H9 (cell line): ENCODE measurements at regions not wholly inside any gene's neighbourhood (a gene's known extent, or its start where the extent isn't known, plus 50 kb on each side); places are given as distances from the start of the nearest gene placed in this dataset.

Experiments
- DNase-seq: peaks from one replicate; pipeline ENCODE4 v3.0.0-alpha.2; 2017
- H2AFZ ChIP-seq: one replicate; pipeline ENCODE4 v1.6.1; 2013; ENCODE audit warnings: mild to moderate bottlenecking, low read length, control low read depth, moderate library complexity
- H2AK5ac ChIP-seq: 2 replicates; pipeline ENCODE4 v1.6.1; 2013; ENCODE audit warnings: low read length, control low read depth, mixed read lengths; ENCODE audit not compliant: insufficient read length
- H2BK120ac ChIP-seq: one replicate; pipeline ENCODE4 v1.6.1; 2013; ENCODE audit warnings: low read depth, mild to moderate bottlenecking, low read length, control low read depth, inconsistent platforms; ENCODE audit not compliant: poor library complexity, severe bottlenecking
- H2BK12ac ChIP-seq: 2 replicates; pipeline ENCODE4 v1.6.1; 2013; ENCODE audit warnings: low read length, control low read depth, mixed read lengths, low read depth; ENCODE audit not compliant: insufficient read length
- H2BK15ac ChIP-seq: 2 replicates; pipeline ENCODE4 v1.6.1; 2013; ENCODE audit warnings: low read depth, low read length, control low read depth
- H2BK20ac ChIP-seq: one replicate; pipeline ENCODE4 v1.6.1; 2013; ENCODE audit warnings: low read depth, mild to moderate bottlenecking, low read length, control low read depth, inconsistent platforms; ENCODE audit not compliant: poor library complexity, severe bottlenecking
- H2BK5ac ChIP-seq: 2 replicates; pipeline ENCODE4 v1.6.1; 2013; ENCODE audit warnings: low read length, control low read depth, mixed read lengths; ENCODE audit not compliant: insufficient read length
- H3K14ac ChIP-seq: 2 replicates; pipeline ENCODE4 v1.6.1; 2013; ENCODE audit warnings: low read length, control low read depth; ENCODE audit not compliant: insufficient read depth
- H3K18ac ChIP-seq: 2 replicates; pipeline ENCODE4 v1.6.1; 2013; ENCODE audit warnings: low read depth, mild to moderate bottlenecking, mixed read lengths, low read length, control low read depth; ENCODE audit not compliant: insufficient read length
- H3K23ac ChIP-seq: 2 replicates; pipeline ENCODE4 v1.6.1; 2013; ENCODE audit warnings: low read length, control low read depth, mixed read lengths, low read depth; ENCODE audit not compliant: insufficient read length
- H3K23me2 ChIP-seq: 2 replicates; pipeline ENCODE4 v1.6.1; 2013; ENCODE audit warnings: low read depth, mild to moderate bottlenecking, mixed read lengths, low read length, control low read depth; ENCODE audit not compliant: insufficient read length, poor library complexity, severe bottlenecking
- H3K27ac ChIP-seq: 2 replicates; pipeline ENCODE4 v1.5.1; 2013; ENCODE audit warnings: low read length, control low read depth, mixed read lengths, low read depth; ENCODE audit not compliant: insufficient read length
- H3K27me3 ChIP-seq: 2 replicates; pipeline ENCODE4 v1.6.1; 2013; ENCODE audit warnings: low read length, control low read depth, inconsistent platforms; ENCODE audit not compliant: insufficient read depth
- H3K4ac ChIP-seq: 2 replicates; pipeline ENCODE4 v1.6.1; 2013; ENCODE audit warnings: low read depth, mild to moderate bottlenecking, control low read depth, inconsistent platforms, low read length, moderate library complexity
- H3K4me1 ChIP-seq: 2 replicates; pipeline ENCODE4 v1.6.1; 2013; ENCODE audit warnings: low read length, control low read depth, inconsistent platforms; ENCODE audit not compliant: insufficient read depth
- H3K4me2 ChIP-seq: 2 replicates; pipeline ENCODE4 v1.6.1; 2013; ENCODE audit warnings: low read length, control low read depth, mixed read lengths; ENCODE audit not compliant: insufficient read length, insufficient read depth
- H3K56ac ChIP-seq: 2 replicates; pipeline ENCODE4 v1.6.1; 2013; ENCODE audit warnings: low read depth, mild to moderate bottlenecking, mixed read lengths, low read length, control low read depth; ENCODE audit not compliant: insufficient read length
- H3K79me1 ChIP-seq: 2 replicates; pipeline ENCODE4 v1.6.1; 2013; ENCODE audit warnings: low read depth, mild to moderate bottlenecking, moderate library complexity, low read length, control low read depth, inconsistent platforms; ENCODE audit not compliant: insufficient read depth, poor library complexity, severe bottlenecking
- H3K79me2 ChIP-seq: 2 replicates; pipeline ENCODE4 v1.6.1; 2013; ENCODE audit warnings: low read length, control low read depth, inconsistent platforms; ENCODE audit not compliant: insufficient read depth
- H3K9ac ChIP-seq: 2 replicates; pipeline ENCODE4 v1.6.1; 2013; ENCODE audit warnings: low read length, control low read depth, mixed read lengths; ENCODE audit not compliant: insufficient read length; ENCODE audit errors: extremely low read depth
- H3K9me3 ChIP-seq: one replicate; pipeline ENCODE4 v1.6.1; 2013; ENCODE audit warnings: low read depth, low read length, inconsistent platforms; ENCODE audit not compliant: control insufficient read depth
- H3T11ph ChIP-seq: one replicate; pipeline ENCODE4 v1.6.1; 2013; ENCODE audit warnings: mild to moderate bottlenecking, low read length, control low read depth, inconsistent platforms
- H4K20me1 ChIP-seq: one replicate; pipeline ENCODE4 v1.6.1; 2013; ENCODE audit not compliant: control insufficient read depth, insufficient read length, insufficient read depth
- H4K5ac ChIP-seq: 2 replicates; pipeline ENCODE4 v1.6.1; 2013; ENCODE audit warnings: low read depth, mild to moderate bottlenecking, mixed read lengths, low read length, control low read depth; ENCODE audit not compliant: insufficient read length
- H4K8ac ChIP-seq: replicated peaks from 2 replicates; pipeline ENCODE4 v1.6.1; 2013; ENCODE audit warnings: low read length, control low read depth, mixed read lengths, low read depth; ENCODE audit not compliant: insufficient read length
- H4K91ac ChIP-seq: 2 replicates; pipeline ENCODE4 v1.6.1; 2013; ENCODE audit warnings: low read depth, mild to moderate bottlenecking, moderate library complexity, mixed read lengths, low read length, control low read depth; ENCODE audit not compliant: insufficient read length
- H3K27ac Mint-ChIP-seq, 3 experiments: 2 replicates in 2 of 3; 3 replicates in 1 of 3; pipeline ENCODE4 v1.8.0; 2020 to 2021; ENCODE audit warnings: mixed read lengths in 3 of 3, mild to moderate bottlenecking in 1 of 3, moderate library complexity in 1 of 3
- H3K27me3 Mint-ChIP-seq: 2 replicates; pipeline ENCODE4 v1.8.0; 2021; ENCODE audit warnings: low read depth, mild to moderate bottlenecking, moderate library complexity, mixed read lengths
- H3K36me3 Mint-ChIP-seq, 3 experiments: 2 replicates in 2 of 3; 3 replicates in 1 of 3; pipeline ENCODE4 v1.8.0; 2020 to 2021; ENCODE audit warnings: low read depth in 3 of 3, mixed read lengths in 3 of 3; ENCODE audit not compliant: insufficient read depth in 1 of 3
- H3K4me1 Mint-ChIP-seq, 2 experiments: 2 replicates each; pipeline ENCODE4 v1.8.0; 2020; ENCODE audit warnings: mixed read lengths in 2 of 2
- H3K4me3 Mint-ChIP-seq, 2 experiments: 2 replicates in 1 of 2; 3 replicates in 1 of 2; pipeline ENCODE4 v1.8.0; 2020 to 2021; ENCODE audit warnings: mild to moderate bottlenecking in 2 of 2, mixed read lengths in 2 of 2, moderate library complexity in 1 of 2
- H3K9me3 Mint-ChIP-seq, 2 experiments: 2 replicates in 1 of 2; 3 replicates in 1 of 2; pipeline ENCODE4 v1.8.0; 2020; ENCODE audit warnings: mild to moderate bottlenecking in 2 of 2, mixed read lengths in 2 of 2, moderate library complexity in 1 of 2
- CTCF ChIP-seq: fragments of 200-600 bp; sonication (generic); conservative IDR thresholded peaks from 3 replicates; pipeline ENCODE4 v1.8.0; 2021; ENCODE audit warnings: antibody characterized with exemption, mild to moderate bottlenecking
- WGBS: extraction: QIAGEN DNeasy Blood & Tissue Kit; methylation state at CpG from one replicate; pipeline ENCODE4 v1.1.7; 2013; ENCODE audit warnings: missing lambda C conversion rate, low lambda C conversion rate, mixed read lengths; ENCODE audit not compliant: insufficient read length; ENCODE audit errors: extremely low coverage; 5-methylcytosine and 5-hydroxymethylcytosine counted together

- no peak overlapping the region for H2BK20ac ChIP-seq
- no peaks in the 10 kb centered on the region; a peak in 1 of 5 replicates for H3K9me3 Mint-ChIP-seq
- no peaks in the 10 kb centered on the region for H4K20me1 ChIP-seq
- no peak overlapping the region for H2AK5ac ChIP-seq
- no peak overlapping the region for H2AFZ ChIP-seq
- no peak overlapping the region for H3K9ac ChIP-seq
- no peak overlapping the region for H2BK5ac ChIP-seq
- no peak overlapping the region for H4K91ac ChIP-seq
- no peak overlapping the region for H2BK15ac ChIP-seq
- H3T11ph ChIP-seq = no peak overlapping the region
- no peaks in the 10 kb centered on the region for H3K4me1 ChIP-seq
- H4K5ac ChIP-seq = no peak overlapping the region
- no CpG with 5 or more reads among the region's 3 CpGs for WGBS
- no peaks in the 10 kb centered on the region; the same call in 1 of the 2 replicates for H3K79me2 ChIP-seq
- H3K14ac ChIP-seq = no peak overlapping the region
- H3K4me1 Mint-ChIP-seq = no peaks in the 10 kb centered on the region; a peak in 1 of 4 replicates
- H3K9me3 ChIP-seq = no peaks in the 10 kb centered on the region
- no peaks in the 10 kb centered on the region for H3K23me2 ChIP-seq
- no peak overlapping the region for H3K4ac ChIP-seq
- H2BK12ac ChIP-seq = no peak overlapping the region
- H3K56ac ChIP-seq = no peak overlapping the region
- H3K79me1 ChIP-seq = no peaks in the 10 kb centered on the region
- TF ChIP-seq CTCF = no peak
- no peak overlapping the region for H4K8ac ChIP-seq
- no peaks in the 10 kb centered on the region for H3K27me3 Mint-ChIP-seq
- H3K36me3 Mint-ChIP-seq = no peaks in the 10 kb centered on the region
- no peak overlapping the region for H3K4me2 ChIP-seq
- no peak overlapping the region for H2BK120ac ChIP-seq
- peak overlapping the region in 1 of 3 experiments; percentile 31; a peak in 1 of 7 replicates for H3K27ac Mint-ChIP-seq
- no peak overlapping the region for H3K18ac ChIP-seq
- DNase-seq = no peak
- H3K4me3 Mint-ChIP-seq = no peak overlapping the region
- no peak overlapping the region for H3K27ac ChIP-seq
- no peaks in the 10 kb centered on the region for H3K27me3 ChIP-seq
- no peak overlapping the region for H3K23ac ChIP-seq
Measured at GRCh38 chr2:188902901-188903491, 71.2 kb upstream of the COL3A1 start.
